ES-I3 (cell line): ENCODE measurements at regions not wholly inside any gene's neighbourhood (a gene's known extent, or its start where the extent isn't known, plus 50 kb on each side); places are given as distances from the start of the nearest gene placed in this dataset.

ENCODE experiments used
- H3K36me3 ChIP-seq: 2 replicates; pipeline ENCODE4 v1.6.1; 2013; ENCODE audit warnings: mild to moderate bottlenecking, low read length, control low read depth, moderate library complexity; ENCODE audit not compliant: insufficient read depth
- H3K4me1 ChIP-seq: 2 replicates; pipeline ENCODE4 v1.6.1; 2013; ENCODE audit warnings: mild to moderate bottlenecking, control low read depth, low read length; ENCODE audit not compliant: insufficient read depth
- H3K9ac ChIP-seq: 2 replicates; pipeline ENCODE4 v1.6.1; 2013; ENCODE audit warnings: low read depth, mild to moderate bottlenecking, low read length, moderate library complexity
- H3K9me3 ChIP-seq: 2 replicates; pipeline ENCODE4 v1.6.1; 2013; ENCODE audit warnings: mild to moderate bottlenecking, low read length, moderate library complexity; ENCODE audit not compliant: control insufficient read depth, insufficient read depth

- Histone ChIP-seq H3K36me3 (no peaks in the 10 kb centered on the region), H3K4me1 (no peaks in the 10 kb centered on the region), H3K9me3 (peaks cover 2% of the 10 kb centered on the region; the same call in 1 of the 2 replicates), H3K9ac (no peak overlapping the region)
These were observed 176.6 kb upstream of the ARGLU1 start for GRCh38 chr13:106744516-106744915.

GRCh38 chr13:106738186-106738678 is 170.3 kb upstream of the ARGLU1 start:
- Histone ChIP-seq H3K9ac (no peak overlapping the region), H3K4me1 (no peaks in the 10 kb centered on the region; the same call in 1 of the 2 replicates), H3K9me3 (no peaks in the 10 kb centered on the region), H3K36me3 (no peaks in the 10 kb centered on the region)

- no peaks in the 10 kb centered on the region for H3K36me3 ChIP-seq
- H3K4me1 ChIP-seq = no peaks in the 10 kb centered on the region; the same call in 1 of the 2 replicates
- H3K9me3 ChIP-seq = no peaks in the 10 kb centered on the region
- H3K9ac ChIP-seq = no peak overlapping the region
These were observed 169.0 kb upstream of the ARGLU1 start for GRCh38 chr13:106736941-106737340.

- H3K9me3 ChIP-seq = no peaks in the 10 kb centered on the region
- H3K4me1 ChIP-seq = no peaks in the 10 kb centered on the region; the same call in 1 of the 2 replicates
- no peaks in the 10 kb centered on the region for H3K36me3 ChIP-seq
- H3K9ac ChIP-seq = no peak overlapping the region
These were observed 166.3 kb upstream of the ARGLU1 start for GRCh38 chr13:106734198-106734597.

GRCh38 chr13:106723036-106723435 is 155.1 kb upstream of the ARGLU1 start:
- Histone ChIP-seq H3K4me1 (no peaks in the 10 kb centered on the region), H3K9ac (no peak overlapping the region)

GRCh38 chr13:106722620-106723019 is 154.7 kb upstream of the ARGLU1 start:
- H3K4me1 ChIP-seq = no peaks in the 10 kb centered on the region
- no peaks in the 10 kb centered on the region for H3K36me3 ChIP-seq
- peaks cover 2% of the 10 kb centered on the region; the same call in 1 of the 2 replicates for H3K9me3 ChIP-seq
- no peak overlapping the region for H3K9ac ChIP-seq

More at GRCh38 chr13:106723036-106723435, 155.1 kb upstream of the ARGLU1 start:
- Histone ChIP-seq H3K9me3 (peaks cover 2% of the 10 kb centered on the region; the same call in 1 of the 2 replicates), H3K36me3 (no peaks in the 10 kb centered on the region)

- Histone ChIP-seq H3K9ac (no peak overlapping the region), H3K36me3 (no peaks in the 10 kb centered on the region), H3K9me3 (peaks cover 2% of the 10 kb centered on the region; the same call in 1 of the 2 replicates), H3K4me1 (no peaks in the 10 kb centered on the region)
These were observed 153.7 kb upstream of the ARGLU1 start for GRCh38 chr13:106721599-106721998.

GRCh38 chr13:106714271-106714982 is 146.5 kb upstream of the ARGLU1 start:
- Histone ChIP-seq H3K9me3 (0 out of 2 replicates have a peak, but pooled peaks cover 1% of the 10 kb centered on the region), H3K4me1 (peaks cover 6% of the 10 kb centered on the region; the same call in 1 of the 2 replicates), H3K9ac (no peak overlapping the region)

GRCh38 chr13:106712381-106712780 is 144.4 kb upstream of the ARGLU1 start:
- Histone ChIP-seq H3K9ac (no peak overlapping the region), H3K4me1 (peaks cover 6% of the 10 kb centered on the region; the same call in 1 of the 2 replicates), H3K9me3 (no peaks in the 10 kb centered on the region), H3K36me3 (no peaks in the 10 kb centered on the region)

More at GRCh38 chr13:106714271-106714982, 146.5 kb upstream of the ARGLU1 start:
- no peaks in the 10 kb centered on the region for H3K36me3 ChIP-seq

GRCh38 chr13:106710266-106710665 is 142.3 kb upstream of the ARGLU1 start:
- no peaks in the 10 kb centered on the region for H3K9me3 ChIP-seq
- H3K36me3 ChIP-seq = no peaks in the 10 kb centered on the region

GRCh38 chr13:106709522-106709921 is 141.6 kb upstream of the ARGLU1 start:
- H3K36me3 ChIP-seq = no peaks in the 10 kb centered on the region
- no peaks in the 10 kb centered on the region for H3K9me3 ChIP-seq
- H3K4me1 ChIP-seq = peaks cover 6% of the 10 kb centered on the region; the same call in 1 of the 2 replicates
- H3K9ac ChIP-seq = no peak overlapping the region

More at GRCh38 chr13:106710266-106710665, 142.3 kb upstream of the ARGLU1 start:
- no peak overlapping the region for H3K9ac ChIP-seq
- peaks cover 6% of the 10 kb centered on the region; the same call in 1 of the 2 replicates for H3K4me1 ChIP-seq

- no peak overlapping the region for H3K9ac ChIP-seq
- H3K9me3 ChIP-seq = no peaks in the 10 kb centered on the region
- no peaks in the 10 kb centered on the region for H3K36me3 ChIP-seq
- no peaks in the 10 kb centered on the region for H3K4me1 ChIP-seq
These were observed 134.6 kb upstream of the ARGLU1 start for GRCh38 chr13:106702505-106702904.

- Histone ChIP-seq H3K36me3 (no peaks in the 10 kb centered on the region), H3K4me1 (no peaks in the 10 kb centered on the region), H3K9me3 (no peaks in the 10 kb centered on the region), H3K9ac (no peak overlapping the region)
These were observed 133.9 kb upstream of the ARGLU1 start for GRCh38 chr13:106701771-106702341.

GRCh38 chr13:106700439-106700838 is 132.5 kb upstream of the ARGLU1 start:
- Histone ChIP-seq H3K9me3 (no peaks in the 10 kb centered on the region), H3K9ac (no peak overlapping the region), H3K36me3 (no peaks in the 10 kb centered on the region), H3K4me1 (no peaks in the 10 kb centered on the region)

GRCh38 chr13:106700007-106700406 is 132.1 kb upstream of the ARGLU1 start:
- H3K36me3 ChIP-seq = no peaks in the 10 kb centered on the region
- no peaks in the 10 kb centered on the region for H3K4me1 ChIP-seq
- no peak overlapping the region for H3K9ac ChIP-seq

More at GRCh38 chr13:106700007-106700406, 132.1 kb upstream of the ARGLU1 start:
- H3K9me3 ChIP-seq = no peaks in the 10 kb centered on the region
